ENCODE measurements at regions not wholly inside any gene's neighbourhood (a gene's known extent, or its start where the extent isn't known, plus 50 kb on each side); places are given as distances from the start of the nearest gene placed in this dataset.
"Not testable (repeated sequence)": the region's sequence is repeated elsewhere in the genome, so short reads cannot be mapped to it uniquely, and the experiment has no call there.

DNA sequence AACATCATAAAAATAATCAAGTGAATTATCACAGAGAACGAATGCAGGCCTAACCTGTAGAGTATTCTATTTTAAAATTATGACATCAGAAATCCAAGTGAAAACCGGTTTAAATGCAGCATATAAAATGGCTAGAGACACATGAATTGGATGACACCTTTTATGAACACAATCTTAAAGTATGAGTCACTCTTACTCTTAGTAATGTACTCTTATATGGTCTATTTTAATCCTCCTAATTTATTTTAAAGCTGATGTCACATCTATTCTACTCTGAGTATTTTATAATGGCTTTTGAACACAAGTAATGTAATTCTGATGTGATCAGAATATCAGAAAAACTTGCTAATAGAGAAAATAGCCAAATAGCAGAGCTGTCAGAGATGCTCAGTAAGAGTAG lies 161.4 kb upstream of the RADX start:
- Histone ChIP-seq H3K27me3 (replicated peaks; ENCODE audit: control insufficient read depth, insufficient read depth, low read length) (peaks cover 16% of the 10 kb centered on the region), H3K9me3 (ENCODE audit: control insufficient read depth, low read length) (peaks cover 16% of the 10 kb centered on the region), H3K4me3 (ENCODE audit: low read length) (no peak overlapping the region), H3K36me3 (ENCODE audit: control insufficient read depth, insufficient read depth, low read length, severe bottlenecking) (no peaks in the 10 kb centered on the region), H3K9ac (ENCODE audit: low read length) (no peak overlapping the region), H3K4me1 (ENCODE audit: control insufficient read depth, insufficient read depth, low read length) (no peaks in the 10 kb centered on the region)
- no peak for DNase-seq (ENCODE audit: low read depth)

DNA sequence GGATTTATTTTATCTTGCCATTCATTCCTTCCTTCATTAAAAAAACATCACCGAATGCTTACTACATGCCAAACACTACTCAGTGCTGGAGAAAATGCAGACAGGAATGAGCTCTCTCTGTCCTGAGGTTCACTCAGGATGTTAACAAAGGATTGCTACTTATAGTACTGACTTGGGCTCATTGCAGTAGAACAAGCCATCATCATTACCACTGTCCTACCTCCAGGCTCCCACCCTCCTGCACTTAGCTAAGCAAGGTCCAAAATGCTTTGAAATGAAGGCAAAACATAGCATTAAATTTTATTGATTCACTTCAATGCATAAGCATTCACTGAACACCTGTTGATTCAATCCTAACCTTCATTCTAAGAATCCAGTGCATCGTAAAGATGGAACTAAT lies 159.8 kb upstream of the RADX start:
- Histone ChIP-seq H3K27me3 (replicated peaks; ENCODE audit: control insufficient read depth, insufficient read depth, low read length) (peaks cover 15% of the 10 kb centered on the region), H3K4me1 (ENCODE audit: control insufficient read depth, insufficient read depth, low read length) (no peaks in the 10 kb centered on the region), H3K9ac (ENCODE audit: low read length) (no peak overlapping the region), H3K4me3 (ENCODE audit: low read length) (no peak overlapping the region), H3K9me3 (ENCODE audit: control insufficient read depth, low read length) (peaks cover 1% of the 10 kb centered on the region), H3K36me3 (ENCODE audit: control insufficient read depth, insufficient read depth, low read length, severe bottlenecking) (no peaks in the 10 kb centered on the region)
- DNase-seq (ENCODE audit: low read depth), result no peak

DNA sequence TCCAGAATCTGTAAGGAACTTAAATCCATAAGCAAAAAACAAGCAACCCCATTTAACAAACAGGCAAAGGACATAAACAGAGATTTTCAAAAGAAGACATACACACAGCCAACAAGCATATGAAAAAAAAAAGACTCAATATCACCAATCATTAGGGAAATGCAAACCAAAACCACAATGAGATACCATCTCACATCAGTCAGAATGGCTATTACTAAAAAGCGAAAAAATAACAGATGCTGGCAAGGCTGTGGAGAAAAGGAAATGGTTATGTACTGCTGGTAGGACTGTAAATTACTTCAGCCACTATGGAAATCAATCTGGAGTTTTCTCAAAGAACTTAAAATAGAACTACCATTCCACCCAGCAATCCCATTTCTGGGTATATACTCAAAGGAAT lies 156.8 kb upstream of the RADX start:
- Histone ChIP-seq H3K4me3 (ENCODE audit: low read length) (no peak overlapping the region), H3K9ac (ENCODE audit: low read length) (no peak overlapping the region), H3K9me3 (ENCODE audit: control insufficient read depth, low read length) (no peaks in the 10 kb centered on the region), H3K27me3 (replicated peaks; ENCODE audit: control insufficient read depth, insufficient read depth, low read length) (peaks cover 36% of the 10 kb centered on the region), H3K36me3 (ENCODE audit: control insufficient read depth, insufficient read depth, low read length, severe bottlenecking) (no peaks in the 10 kb centered on the region), H3K4me1 (ENCODE audit: control insufficient read depth, insufficient read depth, low read length) (no peaks in the 10 kb centered on the region)
- no peak for DNase-seq (ENCODE audit: low read depth)

DNA sequence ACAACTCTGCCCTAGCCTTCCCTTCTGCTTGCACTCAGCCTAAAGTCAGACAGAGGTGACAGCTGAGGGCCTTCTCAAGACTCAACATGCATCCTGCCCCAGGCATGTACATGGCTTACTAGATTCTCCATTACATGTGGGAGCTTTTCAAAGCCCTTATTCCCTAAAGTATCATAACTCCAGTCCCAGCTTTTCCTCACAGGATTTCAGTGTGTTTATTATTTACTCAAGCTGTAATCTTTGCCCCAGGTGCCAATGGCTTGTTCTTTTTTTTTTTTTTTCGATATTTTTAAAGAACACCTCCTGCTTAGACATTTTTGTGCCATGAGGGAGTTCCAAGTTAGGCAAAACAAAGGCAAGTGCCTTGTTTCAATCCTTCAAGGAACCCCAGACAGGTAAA lies 154.0 kb upstream of the RADX start:
- no peak overlapping the region for H3K4me3 ChIP-seq (ENCODE audit: low read length)

DNA sequence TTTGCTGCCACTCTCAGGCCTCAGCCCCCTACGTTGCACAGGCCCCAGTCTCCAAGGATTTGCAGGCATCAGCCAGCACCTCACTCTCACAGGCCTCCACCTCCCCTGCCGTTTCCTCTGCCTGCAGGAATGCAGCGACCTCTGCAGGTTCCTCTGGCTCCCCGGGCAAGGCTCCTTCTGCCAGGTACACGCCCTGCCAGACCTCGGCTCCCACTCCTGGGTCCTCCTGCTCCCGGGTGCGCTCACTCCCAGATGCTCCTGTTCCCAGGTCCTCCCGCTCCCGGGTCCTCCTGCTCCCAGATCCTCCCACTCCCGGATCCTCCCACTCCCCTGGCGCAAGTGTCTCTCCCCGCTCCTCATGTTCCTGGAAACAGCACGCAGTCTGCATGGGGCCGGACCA lies 144.4 kb upstream of the RADX start:
- Histone ChIP-seq H3K27me3 (replicated peaks; ENCODE audit: control insufficient read depth, insufficient read depth, low read length) (peaks cover 29% of the 10 kb centered on the region), H3K9me3 (ENCODE audit: control insufficient read depth, low read length) (peaks cover 3% of the 10 kb centered on the region), H3K36me3 (ENCODE audit: control insufficient read depth, insufficient read depth, low read length, severe bottlenecking) (no peaks in the 10 kb centered on the region), H3K4me3 (ENCODE audit: low read length) (no peak overlapping the region), H3K4me1 (ENCODE audit: control insufficient read depth, insufficient read depth, low read length) (no peaks in the 10 kb centered on the region), H3K9ac (ENCODE audit: low read length) (no peak overlapping the region)
- no peak for DNase-seq (ENCODE audit: low read depth)

More for the DNA sequence above, 154.0 kb upstream of the RADX start:
- Histone ChIP-seq H3K4me1 (ENCODE audit: control insufficient read depth, insufficient read depth, low read length) (no peaks in the 10 kb centered on the region), H3K9ac (ENCODE audit: low read length) (no peak overlapping the region), H3K36me3 (ENCODE audit: control insufficient read depth, insufficient read depth, low read length, severe bottlenecking) (no peaks in the 10 kb centered on the region), H3K27me3 (replicated peaks; ENCODE audit: control insufficient read depth, insufficient read depth, low read length) (peaks cover 43% of the 10 kb centered on the region), H3K9me3 (ENCODE audit: control insufficient read depth, low read length) (peaks cover 8% of the 10 kb centered on the region)
- no peak for DNase-seq (ENCODE audit: low read depth)

DNA sequence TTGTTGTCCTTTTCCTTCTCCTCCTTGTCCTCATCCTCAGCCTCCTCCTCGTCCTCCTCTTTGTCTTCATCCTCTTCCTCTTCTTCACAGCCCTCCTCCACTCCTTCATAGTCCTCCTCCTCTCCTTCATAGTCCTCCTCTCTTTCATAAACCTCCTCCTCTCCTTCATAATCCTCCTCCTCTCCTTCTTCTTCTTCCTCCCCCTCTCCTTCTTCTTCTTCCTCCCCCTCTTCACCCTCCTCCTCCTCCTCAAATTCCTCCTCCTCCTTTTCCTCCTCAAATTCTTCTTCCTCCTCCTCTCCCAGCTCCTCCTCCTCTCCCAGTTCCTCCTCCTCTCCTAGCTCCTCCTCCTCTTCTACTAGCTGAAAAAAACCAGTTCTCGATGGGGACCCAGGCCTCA lies 143.8 kb upstream of the RADX start:
- Histone ChIP-seq H3K27me3 (replicated peaks; ENCODE audit: control insufficient read depth, insufficient read depth, low read length) (peaks cover 23% of the 10 kb centered on the region), H3K36me3 (ENCODE audit: control insufficient read depth, insufficient read depth, low read length, severe bottlenecking) (no peaks in the 10 kb centered on the region), H3K4me3 (ENCODE audit: low read length) (no peak overlapping the region), H3K4me1 (ENCODE audit: control insufficient read depth, insufficient read depth, low read length) (no peaks in the 10 kb centered on the region), H3K9me3 (ENCODE audit: control insufficient read depth, low read length) (peaks cover 3% of the 10 kb centered on the region), H3K9ac (ENCODE audit: low read length) (no peak overlapping the region)
- no peak for DNase-seq (ENCODE audit: low read depth)

DNA sequence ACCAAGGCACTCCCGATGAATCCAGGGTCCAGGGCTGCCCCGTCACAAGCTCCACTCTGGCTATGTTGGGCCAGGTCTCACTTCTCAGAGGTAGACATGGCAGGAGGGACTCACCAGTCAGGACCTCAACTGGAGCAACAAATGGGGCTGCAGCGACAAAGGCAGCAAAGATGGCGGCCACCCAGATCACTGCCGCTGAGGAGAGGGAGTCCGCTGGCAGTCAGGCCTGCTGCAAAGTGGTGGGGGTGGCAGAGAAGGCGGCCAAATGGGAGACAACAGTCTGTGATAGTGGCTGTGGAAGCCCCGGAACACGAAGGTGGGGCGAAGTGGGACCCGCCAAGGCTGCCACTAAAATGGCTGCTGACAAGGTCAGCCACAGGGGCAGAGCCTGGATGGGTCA lies 143.3 kb upstream of the RADX start:
- no peak for DNase-seq (ENCODE audit: low read depth)
- peaks cover 21% of the 10 kb centered on the region for H3K27me3 ChIP-seq (replicated peaks; ENCODE audit: control insufficient read depth, insufficient read depth, low read length)
- H3K9me3 ChIP-seq (ENCODE audit: control insufficient read depth, low read length), result peaks cover 3% of the 10 kb centered on the region
- no peak overlapping the region for H3K9ac ChIP-seq (ENCODE audit: low read length)
- no peak overlapping the region for H3K4me3 ChIP-seq (ENCODE audit: low read length)
- H3K4me1 ChIP-seq (ENCODE audit: control insufficient read depth, insufficient read depth, low read length), result no peaks in the 10 kb centered on the region
- no peaks in the 10 kb centered on the region for H3K36me3 ChIP-seq (ENCODE audit: control insufficient read depth, insufficient read depth, low read length, severe bottlenecking)

DNA sequence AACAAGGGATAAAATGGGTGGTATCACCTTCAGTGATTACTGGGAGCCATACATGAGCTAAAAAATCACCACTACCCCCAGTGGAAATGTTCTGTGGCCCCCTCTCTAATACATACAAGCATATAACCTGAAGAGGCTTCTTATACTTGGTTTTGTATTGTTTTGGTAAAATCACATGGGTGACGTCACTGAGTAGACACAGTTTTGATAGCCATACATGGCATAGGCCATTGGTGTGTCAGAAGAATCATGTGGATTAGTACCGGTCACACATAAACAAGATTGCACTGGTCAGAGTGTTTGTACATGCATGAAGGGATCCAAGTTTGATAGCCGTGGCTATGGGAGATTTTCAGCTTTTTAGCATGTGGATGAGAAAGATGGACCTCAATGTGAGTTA lies 131.9 kb upstream of the RADX start:
- no peak overlapping the region for H3K9ac ChIP-seq (ENCODE audit: low read length)
- H3K27me3 ChIP-seq (replicated peaks; ENCODE audit: control insufficient read depth, insufficient read depth, low read length), result peaks cover 56% of the 10 kb centered on the region
- H3K4me1 ChIP-seq (ENCODE audit: control insufficient read depth, insufficient read depth, low read length), result no peaks in the 10 kb centered on the region
- no peak for DNase-seq (ENCODE audit: low read depth)
- no peak overlapping the region for H3K4me3 ChIP-seq (ENCODE audit: low read length)
- H3K9me3 ChIP-seq (ENCODE audit: control insufficient read depth, low read length), result no peaks in the 10 kb centered on the region
- H3K36me3 ChIP-seq (ENCODE audit: control insufficient read depth, insufficient read depth, low read length, severe bottlenecking), result no peaks in the 10 kb centered on the region

DNA sequence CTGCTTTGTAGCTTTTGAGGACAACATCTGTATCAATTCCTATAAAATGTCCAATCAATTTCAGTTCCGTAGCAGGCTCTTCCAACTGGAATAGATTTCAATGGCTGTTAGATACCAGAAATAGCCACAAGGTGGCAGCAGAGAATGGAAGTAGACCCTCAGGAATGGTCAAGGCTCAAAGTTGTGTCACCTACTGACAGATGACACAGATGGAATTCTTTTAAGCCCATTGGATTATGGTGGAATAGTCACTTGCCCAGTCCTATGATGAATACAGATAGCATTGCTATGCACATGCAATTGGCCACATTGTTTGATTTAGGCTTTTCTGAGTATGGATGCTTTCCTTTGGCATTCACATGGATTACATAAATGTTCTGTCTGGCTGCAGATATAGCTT lies 130.4 kb upstream of the RADX start:
- H3K9me3 ChIP-seq (ENCODE audit: control insufficient read depth, low read length), result no peaks in the 10 kb centered on the region
- no peaks in the 10 kb centered on the region for H3K4me1 ChIP-seq (ENCODE audit: control insufficient read depth, insufficient read depth, low read length)
- no peaks in the 10 kb centered on the region for H3K36me3 ChIP-seq (ENCODE audit: control insufficient read depth, insufficient read depth, low read length, severe bottlenecking)
- no peak overlapping the region for H3K9ac ChIP-seq (ENCODE audit: low read length)
- peaks cover 48% of the 10 kb centered on the region for H3K27me3 ChIP-seq (replicated peaks; ENCODE audit: control insufficient read depth, insufficient read depth, low read length)
- no peak overlapping the region for H3K4me3 ChIP-seq (ENCODE audit: low read length)
- peak; percentile 80 for DNase-seq (ENCODE audit: low read depth)

DNA sequence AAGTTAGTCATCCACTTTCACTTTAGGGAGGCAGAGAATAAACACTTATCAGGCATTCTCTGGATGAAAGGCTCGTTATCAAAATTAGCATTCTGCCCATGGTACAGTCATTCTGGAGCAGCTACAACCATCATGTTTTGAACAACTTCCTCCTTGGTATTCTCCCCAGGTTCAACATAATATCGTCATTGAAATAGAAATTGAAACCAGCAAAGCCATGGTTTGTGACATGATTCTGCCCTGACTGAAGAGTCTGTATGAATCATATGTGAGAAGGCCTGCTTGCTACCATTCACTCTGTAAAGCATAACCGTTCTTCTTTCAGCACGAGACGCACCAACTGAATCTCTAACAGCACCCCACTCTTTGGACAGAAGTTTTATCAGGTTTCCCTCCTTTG lies 127.5 kb upstream of the RADX start:
- no peak overlapping the region for H3K4me3 ChIP-seq (ENCODE audit: low read length)
- peaks cover 27% of the 10 kb centered on the region for H3K27me3 ChIP-seq (replicated peaks; ENCODE audit: control insufficient read depth, insufficient read depth, low read length)
- no peak overlapping the region for H3K9ac ChIP-seq (ENCODE audit: low read length)
- no peak for DNase-seq (ENCODE audit: low read depth)
- H3K36me3 ChIP-seq (ENCODE audit: control insufficient read depth, insufficient read depth, low read length, severe bottlenecking), result no peaks in the 10 kb centered on the region
- H3K4me1 ChIP-seq (ENCODE audit: control insufficient read depth, insufficient read depth, low read length), result no peaks in the 10 kb centered on the region
- no peaks in the 10 kb centered on the region for H3K9me3 ChIP-seq (ENCODE audit: control insufficient read depth, low read length)

DNA sequence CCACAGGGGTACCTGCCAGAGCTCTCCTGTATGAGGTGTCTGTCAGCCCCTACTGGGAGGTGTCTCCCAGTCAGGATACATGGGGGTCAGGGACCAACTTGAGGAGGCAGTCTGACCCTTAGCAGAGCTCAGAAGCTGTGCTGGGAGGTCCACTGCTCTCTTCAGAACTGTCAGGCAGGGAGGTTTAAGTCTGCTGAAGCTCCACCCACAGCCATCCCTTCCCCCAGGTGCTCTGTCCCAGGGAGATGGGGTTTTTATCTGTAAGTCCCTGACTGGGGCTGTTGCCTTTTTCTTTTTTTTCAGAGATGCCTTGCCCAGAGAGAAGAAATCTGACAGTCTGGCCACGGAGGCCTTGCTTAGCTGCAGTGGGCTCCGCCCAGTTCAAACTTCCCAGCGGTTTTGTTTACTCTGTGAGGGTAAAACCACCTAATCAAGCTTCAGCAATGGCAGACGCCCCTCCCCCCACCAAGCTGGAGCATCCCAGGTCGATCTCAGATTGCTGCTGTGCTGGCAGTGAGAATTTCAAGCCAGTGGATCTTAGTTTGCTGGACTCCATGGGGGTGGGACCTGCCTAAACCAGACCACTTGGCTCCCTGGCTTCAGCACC lies 118.5 kb upstream of the RADX start:
- H3K36me3 ChIP-seq (ENCODE audit: control insufficient read depth, insufficient read depth, low read length, severe bottlenecking); H3K9me3 ChIP-seq (ENCODE audit: control insufficient read depth, low read length); H3K9ac ChIP-seq (ENCODE audit: low read length); H3K4me1 ChIP-seq (ENCODE audit: control insufficient read depth, insufficient read depth, low read length); H3K4me3 ChIP-seq (ENCODE audit: low read length); DNase-seq (ENCODE audit: low read depth): not testable (repeated sequence)
- peaks cover 11% of the 10 kb centered on the region for H3K27me3 ChIP-seq (replicated peaks; ENCODE audit: control insufficient read depth, insufficient read depth, low read length)

DNA sequence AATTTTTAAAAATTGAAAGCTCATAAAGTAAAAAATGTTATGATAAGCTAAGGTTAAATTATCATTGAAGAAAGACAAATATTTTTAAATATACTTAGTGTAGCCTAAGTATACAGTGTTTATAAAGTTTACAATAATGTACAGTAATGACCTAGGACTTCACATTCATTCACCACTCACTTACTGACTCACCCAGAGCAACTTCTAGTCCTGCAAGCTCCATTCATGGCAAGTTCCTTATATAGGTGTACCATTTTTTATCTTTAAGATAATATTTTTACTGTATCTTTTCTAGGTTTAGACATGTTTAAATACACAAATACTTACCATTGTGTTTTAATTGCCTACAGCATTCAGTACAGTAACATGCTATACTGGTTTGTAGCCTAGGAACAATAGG lies 112.3 kb upstream of the RADX start:
- DNase-seq (ENCODE audit: low read depth), result no peak
- H3K9me3 ChIP-seq (ENCODE audit: control insufficient read depth, low read length), result peaks cover 8% of the 10 kb centered on the region
- no peaks in the 10 kb centered on the region for H3K4me1 ChIP-seq (ENCODE audit: control insufficient read depth, insufficient read depth, low read length)
- H3K36me3 ChIP-seq (ENCODE audit: control insufficient read depth, insufficient read depth, low read length, severe bottlenecking), result no peaks in the 10 kb centered on the region
- H3K9ac ChIP-seq (ENCODE audit: low read length), result no peak overlapping the region
- no peak overlapping the region for H3K4me3 ChIP-seq (ENCODE audit: low read length)
- H3K27me3 ChIP-seq (replicated peaks; ENCODE audit: control insufficient read depth, insufficient read depth, low read length), result peaks cover 8% of the 10 kb centered on the region

Measured in adipocyte (in vitro differentiated cells).